ENCODE measurements at regions not wholly inside any gene's neighbourhood (a gene's known extent, or its start where the extent isn't known, plus 50 kb on each side); places are given as distances from the start of the nearest gene placed in this dataset.

DNA sequence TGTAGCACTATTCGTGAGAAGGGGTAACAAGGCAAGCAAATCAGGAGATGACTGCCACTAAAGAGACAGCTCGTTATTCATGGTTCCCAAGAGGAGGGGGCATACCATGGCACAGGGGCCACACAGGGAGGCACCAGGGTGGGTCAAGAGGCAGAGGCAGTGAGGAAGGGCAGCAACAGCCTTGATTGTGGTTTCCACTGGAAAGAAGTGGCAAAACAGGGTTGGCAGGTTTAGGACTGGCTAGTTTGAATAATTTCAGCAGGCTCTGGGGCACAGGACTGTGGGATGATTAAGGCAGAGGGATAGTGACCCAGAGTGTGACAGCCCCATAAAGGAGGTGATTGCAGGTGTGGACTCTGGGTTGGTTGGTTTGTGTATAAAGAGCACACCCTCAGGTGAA, 188.9 kb downstream of the CBLN1 start:
- peaks cover 2% of the 10 kb centered on the region for H3K27me3 Mint-ChIP-seq (ENCODE audit: unreplicated experiment)
- H3K27ac Mint-ChIP-seq (ENCODE audit: unreplicated experiment), result no peak overlapping the region
- H3K36me3 Mint-ChIP-seq (ENCODE audit: unreplicated experiment), result no peaks in the 10 kb centered on the region
- no peaks in the 10 kb centered on the region for H3K4me1 Mint-ChIP-seq (ENCODE audit: low read depth, unreplicated experiment)
- TF ChIP-seq CTCF (IDR thresholded peaks at IDR 0.05; ENCODE audit: partially characterized antibody, unreplicated experiment), result no peak
- DNase-seq, result no peak
- H3K9me3 Mint-ChIP-seq (ENCODE audit: unreplicated experiment), result peaks cover 3% of the 10 kb centered on the region
- H3K4me3 Mint-ChIP-seq (ENCODE audit: unreplicated experiment), result no peak overlapping the region

- no peak overlapping the region for H3K27ac Mint-ChIP-seq (ENCODE audit: unreplicated experiment)
- H3K36me3 Mint-ChIP-seq (ENCODE audit: unreplicated experiment), result peaks cover 8% of the 10 kb centered on the region
- no peak overlapping the region for H3K4me3 Mint-ChIP-seq (ENCODE audit: unreplicated experiment)
- H3K4me1 Mint-ChIP-seq (ENCODE audit: low read depth, unreplicated experiment), result no peaks in the 10 kb centered on the region
- H3K9me3 Mint-ChIP-seq (ENCODE audit: unreplicated experiment), result peaks cover 3% of the 10 kb centered on the region
- DNase-seq, result no peak
- TF ChIP-seq CTCF (IDR thresholded peaks at IDR 0.05; ENCODE audit: partially characterized antibody, unreplicated experiment), result no peak
- H3K27me3 Mint-ChIP-seq (ENCODE audit: unreplicated experiment), result peaks cover 6% of the 10 kb centered on the region
Measured at GRCh38 chr16:49089533-49089932, 192.1 kb downstream of the CBLN1 start.

DNA sequence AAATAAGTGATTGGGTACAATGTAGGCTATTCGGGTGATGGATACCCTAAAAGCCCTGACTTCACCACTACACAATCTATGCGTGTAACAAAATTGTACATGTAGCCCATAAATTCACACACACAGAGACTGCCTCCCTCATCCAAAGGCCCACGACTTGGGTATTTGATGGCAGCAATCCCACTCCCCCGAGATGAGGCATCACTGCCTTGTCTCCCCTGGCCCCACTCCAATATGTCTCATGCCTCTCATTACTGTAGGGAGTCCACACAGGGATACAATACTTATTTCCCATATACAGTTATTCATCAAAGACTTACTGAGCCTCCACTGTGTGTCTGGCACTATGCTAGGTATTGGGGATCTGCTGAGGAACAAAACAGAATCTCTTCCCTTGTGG, 192.6 kb downstream of the CBLN1 start:
- peaks cover 11% of the 10 kb centered on the region for H3K36me3 Mint-ChIP-seq (ENCODE audit: unreplicated experiment)
- H3K27me3 Mint-ChIP-seq (ENCODE audit: unreplicated experiment), result peaks cover 7% of the 10 kb centered on the region
- peaks cover 5% of the 10 kb centered on the region for H3K9me3 Mint-ChIP-seq (ENCODE audit: unreplicated experiment)
- H3K4me3 Mint-ChIP-seq (ENCODE audit: unreplicated experiment), result no peak overlapping the region
- no peak for DNase-seq
- no peak overlapping the region for H3K27ac Mint-ChIP-seq (ENCODE audit: unreplicated experiment)
- TF ChIP-seq CTCF (IDR thresholded peaks at IDR 0.05; ENCODE audit: partially characterized antibody, unreplicated experiment), result no peak
- H3K4me1 Mint-ChIP-seq (ENCODE audit: low read depth, unreplicated experiment), result no peaks in the 10 kb centered on the region

DNA sequence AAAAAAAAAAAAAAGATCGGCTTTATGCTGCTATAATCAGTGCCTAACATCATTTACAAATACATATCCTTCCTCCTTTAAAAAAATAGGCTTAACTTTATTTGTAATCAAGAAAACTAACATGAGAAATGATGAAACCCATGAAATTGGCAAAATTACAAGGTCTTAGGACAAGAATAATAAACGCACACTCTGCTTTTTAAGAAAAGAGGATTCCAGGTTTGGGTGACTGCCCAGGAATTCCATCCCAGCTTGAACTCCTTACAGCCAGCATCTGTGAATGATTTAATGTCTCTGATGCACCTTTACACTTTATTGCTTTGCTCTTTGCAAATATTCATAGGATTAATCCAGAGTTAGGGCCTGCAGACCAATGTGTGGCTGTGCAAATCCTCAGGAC, 196.0 kb downstream of the CBLN1 start:
- DNase-seq, result no peak
- Mint-ChIP-seq H3K27ac (ENCODE audit: unreplicated experiment) (no peak overlapping the region), H3K9me3 (ENCODE audit: unreplicated experiment) (peaks cover 5% of the 10 kb centered on the region), H3K4me1 (ENCODE audit: low read depth, unreplicated experiment) (no peaks in the 10 kb centered on the region), H3K27me3 (ENCODE audit: unreplicated experiment) (peaks cover 5% of the 10 kb centered on the region), H3K4me3 (ENCODE audit: unreplicated experiment) (no peak overlapping the region), H3K36me3 (ENCODE audit: unreplicated experiment) (peaks cover 12% of the 10 kb centered on the region)
- no peak for TF ChIP-seq CTCF (IDR thresholded peaks at IDR 0.05; ENCODE audit: partially characterized antibody, unreplicated experiment)

DNA sequence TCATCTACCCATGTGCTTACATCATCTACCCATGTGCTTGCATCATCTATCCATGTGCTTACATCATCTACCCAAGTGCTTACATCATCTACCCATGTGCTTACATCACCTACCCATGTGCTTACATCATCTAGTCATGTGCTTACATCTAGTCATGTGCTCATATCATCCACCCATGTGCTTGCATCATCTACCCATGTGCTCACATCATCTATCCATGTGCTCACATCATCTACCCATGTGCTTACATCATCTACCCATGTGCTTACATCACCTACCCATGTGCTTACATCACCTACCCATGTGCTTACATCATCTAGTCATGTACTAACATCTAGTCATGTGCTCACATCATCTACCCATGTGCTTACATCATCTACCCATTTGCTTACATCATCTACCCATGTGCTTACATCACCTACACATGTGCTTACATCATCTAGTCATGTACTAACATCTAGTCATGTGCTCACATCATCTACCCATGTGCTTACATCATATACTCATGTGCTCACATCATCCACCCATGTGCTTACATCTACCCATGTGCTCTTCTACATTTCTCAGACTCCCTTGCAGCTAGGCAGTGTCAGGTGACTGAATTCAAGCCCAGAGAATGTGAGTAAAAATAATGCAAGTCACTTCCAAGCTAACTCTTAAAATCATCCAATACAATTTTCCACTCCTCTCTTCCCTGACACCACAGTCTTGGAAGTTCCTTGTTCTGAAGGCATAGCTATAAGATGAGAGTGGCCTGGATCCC, 196.8 kb downstream of the CBLN1 start:
- H3K9me3 Mint-ChIP-seq (ENCODE audit: unreplicated experiment), result peaks cover 5% of the 10 kb centered on the region
- H3K27ac Mint-ChIP-seq (ENCODE audit: unreplicated experiment), result peak overlapping the region; percentile 62
- H3K27me3 Mint-ChIP-seq (ENCODE audit: unreplicated experiment), result peaks cover 7% of the 10 kb centered on the region
- H3K36me3 Mint-ChIP-seq (ENCODE audit: unreplicated experiment), result peaks cover 16% of the 10 kb centered on the region
- DNase-seq, result no peak
- peaks cover 2% of the 10 kb centered on the region for H3K4me1 Mint-ChIP-seq (ENCODE audit: low read depth, unreplicated experiment)
- H3K4me3 Mint-ChIP-seq (ENCODE audit: unreplicated experiment), result no peak overlapping the region
- no peak for TF ChIP-seq CTCF (IDR thresholded peaks at IDR 0.05; ENCODE audit: partially characterized antibody, unreplicated experiment)

All from glutamatergic neuron (in vitro differentiated cells).